GM12892 (cell line): ENCODE measurements at regions not wholly inside any gene's neighbourhood (a gene's known extent, or its start where the extent isn't known, plus 50 kb on each side); places are given as distances from the start of the nearest gene placed in this dataset.

Experiments
- POLR2A ChIP-seq: IDR thresholded peaks from 2 replicates; pipeline ENCODE4 v1.6.1; 2011; ENCODE audit warnings: low read depth, low read length, control low read depth
- POLR2AphosphoS5 ChIP-seq: IDR thresholded peaks from 2 replicates; pipeline ENCODE4 v1.6.1; 2011; ENCODE audit warnings: low read depth, low read length, control low read depth
- TAF1 ChIP-seq: IDR thresholded peaks from 2 replicates; pipeline ENCODE4 v1.6.1; 2011; ENCODE audit warnings: low read depth, mild to moderate bottlenecking, control low read depth, low read length, borderline replicate concordance

DNA sequence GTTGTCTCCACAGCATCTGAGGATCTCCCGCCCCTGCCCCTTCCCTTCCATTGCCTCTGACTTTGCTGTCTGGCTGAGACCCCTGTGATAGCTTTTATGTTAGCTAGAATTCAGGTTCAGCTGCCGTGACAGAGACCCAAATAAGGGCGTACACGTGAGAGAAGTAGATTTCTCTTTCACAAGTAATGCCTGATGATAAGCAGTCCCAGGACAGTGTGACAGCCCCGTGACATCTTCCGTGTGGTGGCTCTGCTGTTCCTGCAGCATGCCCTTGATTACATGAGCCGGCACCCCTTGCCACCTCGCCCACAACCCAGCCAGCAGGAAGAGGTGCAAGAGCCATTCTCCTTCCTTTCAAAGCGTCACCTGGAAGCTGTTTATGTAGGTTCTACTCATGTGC, 130.9 kb upstream of the PODXL start:
- TF ChIP-seq POLR2A (no peak), TAF1 (no peak), POLR2AphosphoS5 (no peak)
